ENCODE measurements at regions not wholly inside any gene's neighbourhood (a gene's known extent, or its start where the extent isn't known, plus 50 kb on each side); places are given as distances from the start of the nearest gene placed in this dataset.

DNA sequence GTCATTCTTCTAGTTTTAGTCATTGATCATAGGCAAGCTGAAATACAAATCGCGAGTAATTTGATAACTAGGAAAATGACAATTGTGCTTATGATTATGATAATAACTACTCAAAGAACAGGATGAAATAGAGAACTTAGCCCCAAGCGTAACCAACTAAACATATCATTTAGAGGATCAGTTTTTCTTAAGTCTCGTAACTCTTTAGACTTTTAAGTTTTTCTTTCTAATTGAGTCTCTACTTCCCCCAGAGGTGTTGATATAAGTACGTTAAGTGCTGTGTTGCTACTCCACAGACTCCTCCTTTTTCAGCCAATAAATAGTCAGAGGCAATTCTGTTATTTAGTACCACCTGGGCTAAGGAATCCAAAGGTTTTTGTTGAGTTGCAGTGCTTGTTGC is 96.3 kb downstream of the NHLRC3 start:
- TF ChIP-seq, protein P1, sequence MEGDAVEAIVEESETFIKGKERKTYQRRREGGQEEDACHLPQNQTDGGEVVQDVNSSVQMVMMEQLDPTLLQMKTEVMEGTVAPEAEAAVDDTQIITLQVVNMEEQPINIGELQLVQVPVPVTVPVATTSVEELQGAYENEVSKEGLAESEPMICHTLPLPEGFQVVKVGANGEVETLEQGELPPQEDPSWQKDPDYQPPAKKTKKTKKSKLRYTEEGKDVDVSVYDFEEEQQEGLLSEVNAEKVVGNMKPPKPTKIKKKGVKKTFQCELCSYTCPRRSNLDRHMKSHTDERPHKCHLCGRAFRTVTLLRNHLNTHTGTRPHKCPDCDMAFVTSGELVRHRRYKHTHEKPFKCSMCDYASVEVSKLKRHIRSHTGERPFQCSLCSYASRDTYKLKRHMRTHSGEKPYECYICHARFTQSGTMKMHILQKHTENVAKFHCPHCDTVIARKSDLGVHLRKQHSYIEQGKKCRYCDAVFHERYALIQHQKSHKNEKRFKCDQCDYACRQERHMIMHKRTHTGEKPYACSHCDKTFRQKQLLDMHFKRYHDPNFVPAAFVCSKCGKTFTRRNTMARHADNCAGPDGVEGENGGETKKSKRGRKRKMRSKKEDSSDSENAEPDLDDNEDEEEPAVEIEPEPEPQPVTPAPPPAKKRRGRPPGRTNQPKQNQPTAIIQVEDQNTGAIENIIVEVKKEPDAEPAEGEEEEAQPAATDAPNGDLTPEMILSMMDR (IDR thresholded peaks at IDR 0.05): no peak
- no peak for TF ChIP-seq POLR2A (IDR thresholded peaks at IDR 0.05)

Measured in Peyer's patch (tissue), 4 donors.